Activated CD8-positive, alpha-beta memory T cell treated with anti-CD3 and anti-CD28 coated beads, Interleukin-2, amount 50 U/mL, for 48 hours (primary cell): ENCODE measurements at regions not wholly inside any gene's neighbourhood (a gene's known extent, or its start where the extent isn't known, plus 50 kb on each side); places are given as distances from the start of the nearest gene placed in this dataset.

Source experiments
- DNase-seq: peaks from one replicate; pipeline ENCODE4 v3.0.0-alpha.2; 2020

DNA sequence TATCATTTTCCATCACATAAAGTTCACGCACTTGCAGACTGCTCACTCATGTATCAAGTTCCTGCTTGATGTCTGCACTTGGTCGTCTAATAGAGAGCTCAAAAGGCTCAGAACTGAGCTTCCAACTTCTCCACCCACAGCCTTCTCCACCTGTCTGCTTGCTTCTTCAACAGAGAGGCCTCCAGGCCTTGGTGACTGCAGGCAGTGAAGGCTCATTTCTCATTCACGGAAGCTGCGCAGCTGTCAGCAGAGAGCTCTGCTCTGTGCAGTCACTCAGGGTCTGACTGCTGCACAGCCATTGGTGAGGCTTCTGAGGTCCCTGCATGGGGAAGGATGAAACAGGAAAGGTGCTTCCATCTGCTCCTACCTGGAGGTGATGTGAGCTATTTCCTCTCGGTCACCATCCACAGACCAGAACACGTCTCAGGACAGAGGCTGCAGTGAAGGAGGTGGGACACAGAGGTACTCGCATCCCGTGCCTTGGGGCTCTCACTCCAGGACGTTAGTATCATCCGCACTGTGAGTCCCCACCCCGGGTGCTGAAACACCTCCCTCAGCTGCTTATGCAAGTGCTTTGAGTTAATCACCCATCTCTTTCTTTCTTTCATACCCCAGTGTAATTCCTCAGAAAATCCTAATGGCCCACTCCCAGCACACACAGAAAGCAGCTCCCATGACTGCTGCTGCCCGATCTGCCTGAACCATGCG, 126.2 kb downstream of the TMEM18 start:
- DNase-seq, result no peak

DNA sequence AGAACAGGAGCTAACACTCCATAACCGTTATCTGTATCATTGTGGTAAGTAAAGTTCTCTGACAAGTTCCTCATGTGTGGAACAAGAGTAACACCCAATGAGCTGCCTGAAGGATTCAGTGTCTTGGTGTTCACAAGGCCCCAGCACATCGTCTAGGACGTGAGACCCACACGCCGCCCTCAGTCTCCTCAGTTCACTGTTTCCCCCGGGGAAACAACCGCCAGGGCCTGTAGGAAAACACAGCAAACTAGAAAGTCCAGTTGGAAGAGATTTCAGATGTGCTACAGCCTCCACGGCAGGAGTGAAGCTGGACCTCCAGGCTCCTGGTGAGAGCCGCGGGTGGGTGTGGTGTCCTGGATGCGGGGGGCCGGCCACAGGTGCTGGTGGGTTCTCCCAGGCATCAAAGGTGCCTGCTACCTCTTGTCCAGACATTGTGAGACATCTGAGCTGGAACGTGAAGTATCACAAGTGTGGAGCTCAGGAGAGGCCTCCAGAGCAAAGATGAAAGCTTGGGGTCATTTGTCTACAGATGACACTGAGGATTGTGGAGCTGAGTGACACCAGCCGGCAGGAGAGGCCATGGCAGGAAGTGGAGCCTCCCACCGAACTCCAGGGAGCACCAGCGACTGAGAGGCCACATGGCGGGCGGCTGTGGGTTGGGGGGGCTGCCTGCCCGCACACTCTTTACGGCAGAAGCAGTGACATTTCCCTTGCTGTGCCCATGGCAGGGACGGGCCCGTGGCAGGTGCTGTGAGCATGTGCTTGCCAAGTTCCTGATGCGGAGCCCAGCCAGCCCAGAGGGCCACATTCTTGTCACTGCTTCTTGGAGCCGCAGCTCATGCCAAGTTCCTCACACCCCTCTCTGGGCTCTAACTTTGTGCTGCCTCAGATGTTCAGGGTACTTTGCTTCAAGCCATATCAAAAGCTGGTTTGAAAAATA, 131.2 kb downstream of the TMEM18 start:
- no peak for DNase-seq

DNA sequence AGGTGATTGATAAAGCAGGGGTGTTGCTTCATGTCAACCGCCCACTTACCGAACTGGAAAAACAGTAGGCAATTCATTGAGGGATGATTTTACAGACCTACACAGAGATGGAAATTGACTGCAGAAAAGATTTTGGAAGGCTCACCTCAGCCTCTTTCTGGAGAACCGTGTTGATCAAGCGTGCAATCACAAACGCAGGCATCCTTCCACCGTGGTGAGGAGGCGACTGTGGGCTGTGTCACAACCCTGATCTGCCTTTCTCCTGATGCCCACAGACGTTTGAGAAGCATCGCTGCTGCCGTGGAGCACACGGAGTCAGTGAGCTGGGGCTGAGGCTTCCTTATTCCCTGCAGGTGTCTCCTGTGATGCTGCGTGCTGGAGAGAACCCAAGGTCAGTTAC, 132.0 kb downstream of the TMEM18 start:
- no peak for DNase-seq

DNA sequence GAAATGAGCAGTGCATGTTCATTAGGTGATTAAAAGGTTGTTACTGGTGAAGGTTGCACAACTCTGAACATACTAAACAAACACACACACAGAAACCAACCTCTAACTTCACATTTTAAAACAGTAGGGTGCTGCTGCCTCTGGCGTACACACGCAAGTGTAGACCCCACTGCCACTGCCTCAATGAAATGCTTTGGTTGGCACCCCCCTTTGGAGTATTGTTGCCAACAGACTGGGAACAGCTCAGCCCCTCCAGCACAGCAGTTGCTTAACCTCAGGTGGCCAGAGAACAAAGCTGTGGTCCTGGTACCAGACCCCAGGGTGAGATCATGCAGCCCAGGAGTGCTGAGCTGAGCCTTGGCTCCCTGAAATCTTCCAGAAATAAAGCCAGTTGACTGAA, 138.6 kb downstream of the TMEM18 start:
- DNase-seq, result no peak

DNA sequence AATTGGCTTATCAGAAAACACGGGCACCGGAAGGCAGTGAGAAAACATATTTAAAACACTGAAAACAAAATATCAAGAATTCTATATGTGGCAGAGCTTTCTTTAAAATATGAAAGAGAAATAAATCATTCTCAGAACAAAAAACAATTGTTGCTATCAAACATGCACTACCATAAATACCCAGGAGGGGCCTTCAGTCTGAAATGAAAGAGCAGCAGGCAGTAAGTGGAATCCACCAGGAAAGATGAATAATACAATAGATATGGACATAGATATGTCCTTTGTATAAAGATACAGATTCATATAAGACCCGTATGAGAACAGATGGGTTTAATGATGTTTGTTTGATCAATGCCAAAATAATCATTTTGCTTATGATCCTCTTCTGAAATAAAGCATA, 142.0 kb downstream of the TMEM18 start:
- no peak for DNase-seq

DNA sequence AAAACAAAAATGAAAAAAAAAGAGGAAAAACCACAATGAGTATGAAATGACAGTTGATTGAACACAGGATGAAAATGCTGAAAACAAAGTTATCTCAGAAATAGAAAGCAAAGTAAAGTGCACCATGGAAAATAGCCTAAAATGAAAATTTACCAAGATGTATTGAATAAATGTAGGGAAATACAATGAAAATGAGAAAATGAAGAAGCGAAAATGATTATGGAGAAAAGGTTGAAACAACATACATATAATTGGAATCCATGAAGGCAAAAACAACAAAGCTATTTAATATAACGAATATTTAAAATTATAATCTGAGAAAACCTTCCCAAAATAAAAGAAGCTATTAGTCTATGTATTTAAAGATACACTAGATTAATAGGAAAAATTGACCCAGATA, 147.4 kb downstream of the TMEM18 start:
- DNase-seq, result no peak

DNA sequence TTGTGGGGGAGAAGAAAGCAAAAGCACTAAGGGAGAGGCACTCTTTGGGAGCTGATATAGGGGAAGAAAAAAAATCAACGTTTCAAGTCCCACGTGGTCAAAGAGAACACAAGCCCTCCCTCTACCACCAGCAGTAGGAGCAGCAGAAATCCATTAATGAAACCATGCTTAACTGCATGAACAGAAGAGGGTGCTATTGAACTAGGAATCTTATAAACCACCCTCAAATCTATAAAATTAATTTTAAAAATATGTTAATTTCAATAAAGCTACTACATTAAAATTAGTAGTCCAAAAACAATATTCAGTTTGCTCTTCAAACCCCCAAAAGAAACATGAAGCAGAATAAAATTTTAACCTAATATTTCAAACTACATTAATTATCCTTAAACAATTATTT, 147.8 kb downstream of the TMEM18 start:
- no peak for DNase-seq

DNA sequence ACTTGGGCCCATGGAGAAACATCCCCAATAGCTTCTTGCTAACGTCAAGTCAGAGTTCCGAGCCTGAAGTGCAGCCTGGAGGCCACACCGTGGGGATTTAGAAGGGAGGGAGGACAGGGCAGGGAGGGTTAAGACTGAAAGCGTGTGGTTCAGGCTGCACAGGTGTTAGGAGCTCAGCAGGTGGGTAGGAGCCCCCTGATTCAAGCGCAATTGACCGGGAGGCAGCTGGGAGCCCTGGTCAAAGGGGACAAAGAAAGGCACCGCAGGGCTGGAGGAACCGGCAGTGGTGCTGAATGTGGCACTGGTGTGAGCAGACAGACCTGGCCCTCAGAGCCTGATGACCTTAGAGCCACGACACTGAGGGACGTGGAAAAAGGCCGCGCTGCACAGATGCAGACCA, 149.6 kb downstream of the TMEM18 start:
- no peak for DNase-seq

DNA sequence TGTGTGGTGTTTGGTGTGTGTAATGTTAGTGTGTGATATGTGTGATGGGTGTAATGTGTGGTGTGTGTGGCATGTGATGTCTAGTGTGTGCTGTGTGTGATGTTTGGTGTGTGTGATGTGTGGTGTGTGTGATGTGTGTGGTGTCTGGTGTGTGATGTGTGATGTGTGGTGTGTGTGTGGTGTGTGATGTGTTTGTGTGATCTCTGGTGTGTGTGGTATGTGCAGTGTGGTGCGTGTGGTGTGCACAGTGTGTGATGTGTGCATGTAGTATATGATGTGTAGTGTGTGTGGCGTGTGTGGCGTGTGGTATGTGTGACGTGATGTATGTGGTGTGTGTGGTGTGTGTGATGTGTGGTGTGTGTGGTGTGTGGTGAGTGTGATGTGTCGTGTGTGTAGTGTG, 150.3 kb downstream of the TMEM18 start:
- no peak for DNase-seq

DNA sequence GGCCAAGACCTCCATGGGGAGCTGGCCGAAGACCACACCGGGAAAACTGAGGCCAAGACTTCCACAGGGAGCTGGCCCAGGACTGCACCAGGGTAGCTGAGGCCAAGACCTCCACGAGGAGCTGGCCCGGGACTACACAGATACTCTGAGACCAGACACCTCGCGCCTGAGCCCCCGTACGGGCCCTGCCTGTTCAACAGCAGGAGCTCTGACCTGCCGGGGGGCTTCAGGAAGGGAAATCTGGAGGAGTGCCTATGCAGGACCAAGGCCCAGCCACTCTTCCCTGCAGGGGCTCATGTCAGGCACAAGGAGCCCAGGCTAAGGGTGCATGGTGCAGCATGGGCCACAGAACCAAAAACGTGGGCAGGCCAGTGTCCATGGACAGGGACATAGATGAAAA, 151.6 kb downstream of the TMEM18 start:
- no peak for DNase-seq

DNA sequence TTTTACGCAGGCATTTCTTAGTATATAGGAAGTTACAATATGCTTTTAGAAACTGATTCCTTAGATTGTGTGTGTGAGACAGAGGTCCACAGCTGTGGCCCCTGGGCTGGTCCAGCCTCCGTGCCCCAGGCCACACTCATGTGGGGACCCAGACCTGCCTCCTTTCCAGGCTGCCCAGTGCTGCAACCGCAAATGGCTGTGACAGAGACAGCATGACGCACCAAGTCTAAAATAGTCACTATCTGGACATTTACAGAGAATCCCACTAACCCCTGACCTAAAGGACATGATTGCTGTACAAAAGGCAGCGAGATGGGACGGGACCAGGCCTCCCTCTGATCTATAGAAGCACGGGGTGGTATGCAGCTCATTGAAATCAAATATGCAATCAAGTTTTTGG, 152.2 kb downstream of the TMEM18 start:
- no peak for DNase-seq

DNA sequence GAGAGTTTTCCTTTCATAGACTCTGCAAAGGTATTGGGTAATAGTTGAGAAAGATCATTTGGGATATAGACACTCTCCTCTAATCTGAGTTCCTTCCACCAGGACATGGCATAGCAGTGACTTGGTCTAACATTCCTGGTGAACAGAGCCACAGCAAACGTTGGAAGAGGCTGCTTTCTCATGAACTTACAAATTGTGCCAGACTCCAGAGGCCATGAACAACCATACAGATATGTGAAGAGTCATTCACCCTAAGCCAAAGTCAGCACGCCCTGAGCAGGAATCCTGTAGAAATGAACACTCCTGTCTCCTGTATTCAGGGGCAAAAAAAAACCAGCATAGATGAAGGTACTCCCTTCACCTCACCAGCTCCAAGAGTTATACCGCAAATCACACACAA, 152.8 kb downstream of the TMEM18 start:
- DNase-seq, result no peak

DNA sequence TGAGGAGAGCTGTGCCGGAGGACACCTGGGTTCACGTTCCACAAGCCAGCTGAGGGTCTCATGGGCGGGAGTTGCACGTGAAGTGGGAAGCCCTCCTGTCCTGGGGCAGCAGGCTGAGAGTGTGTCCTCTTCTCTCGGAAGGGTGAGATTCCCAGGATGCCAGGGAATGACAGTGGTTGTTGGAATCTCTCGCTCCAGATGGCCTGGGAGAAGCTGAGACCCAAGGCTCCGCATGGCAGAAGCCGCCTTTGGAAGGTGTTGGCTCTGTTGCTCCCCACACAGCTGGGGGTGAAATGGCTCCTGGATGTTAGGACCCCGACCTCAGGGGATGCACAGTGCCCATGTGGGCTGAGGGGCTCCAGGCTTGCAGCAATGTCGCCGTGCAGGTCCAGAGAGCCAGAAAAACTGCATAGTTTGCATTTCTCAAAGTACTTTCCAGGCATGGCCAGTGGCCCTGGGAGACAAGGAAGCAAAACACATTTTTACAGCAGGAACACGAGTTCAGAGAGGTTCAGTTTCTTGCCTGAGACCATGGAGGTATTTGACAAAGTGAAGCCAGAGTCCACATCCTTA, 153.4 kb downstream of the TMEM18 start:
- no peak for DNase-seq

DNA sequence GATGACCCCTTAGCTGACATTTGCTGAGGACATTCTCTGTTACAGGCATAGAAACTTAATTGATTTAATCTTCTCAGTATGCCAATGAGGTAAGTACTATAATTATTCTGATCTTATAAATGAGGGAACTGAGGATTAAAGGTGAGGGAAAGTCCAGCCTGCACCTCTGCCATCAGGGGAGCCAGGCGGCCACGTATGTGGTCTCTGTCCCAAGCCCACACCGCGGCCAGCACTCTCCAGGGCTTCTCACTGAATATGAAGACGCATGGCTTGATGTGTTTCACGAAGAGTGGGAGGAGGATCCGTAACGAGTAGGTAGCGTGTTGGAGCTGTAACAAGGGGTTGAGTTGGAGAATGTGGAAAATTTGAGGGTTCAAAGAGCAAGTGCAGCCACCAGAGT, 154.4 kb downstream of the TMEM18 start:
- DNase-seq, result no peak

DNA sequence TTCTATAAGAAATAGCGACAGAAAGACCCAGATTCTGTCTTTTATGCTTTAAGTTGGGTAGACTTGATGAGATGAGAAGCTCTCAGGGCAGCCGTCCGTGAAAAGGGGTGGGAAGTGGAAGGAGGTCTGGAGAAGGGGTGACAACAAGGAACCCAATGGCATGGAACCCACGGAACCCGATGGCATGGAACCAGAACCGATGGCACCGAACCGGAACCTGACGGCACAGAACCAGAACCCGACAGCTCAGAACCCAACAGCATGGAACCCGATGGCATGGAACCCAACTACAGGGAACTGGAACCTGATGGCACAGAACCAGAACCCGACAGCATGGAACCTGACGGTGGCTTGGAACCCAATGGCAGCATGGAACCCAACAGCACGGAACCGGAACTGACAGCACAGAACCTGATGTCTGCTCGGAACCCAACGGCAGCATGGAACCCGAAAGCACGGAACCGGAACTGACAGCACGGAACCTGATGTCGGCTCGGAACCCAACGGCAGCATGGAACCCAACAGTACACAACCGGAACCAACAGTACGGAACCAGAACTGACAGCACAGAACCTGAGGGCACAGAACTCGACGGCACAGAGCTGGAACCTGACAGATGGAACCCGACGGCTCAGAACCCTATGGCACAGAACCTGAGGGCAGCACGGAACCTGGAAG, 155.2 kb downstream of the TMEM18 start:
- no peak for DNase-seq

DNA sequence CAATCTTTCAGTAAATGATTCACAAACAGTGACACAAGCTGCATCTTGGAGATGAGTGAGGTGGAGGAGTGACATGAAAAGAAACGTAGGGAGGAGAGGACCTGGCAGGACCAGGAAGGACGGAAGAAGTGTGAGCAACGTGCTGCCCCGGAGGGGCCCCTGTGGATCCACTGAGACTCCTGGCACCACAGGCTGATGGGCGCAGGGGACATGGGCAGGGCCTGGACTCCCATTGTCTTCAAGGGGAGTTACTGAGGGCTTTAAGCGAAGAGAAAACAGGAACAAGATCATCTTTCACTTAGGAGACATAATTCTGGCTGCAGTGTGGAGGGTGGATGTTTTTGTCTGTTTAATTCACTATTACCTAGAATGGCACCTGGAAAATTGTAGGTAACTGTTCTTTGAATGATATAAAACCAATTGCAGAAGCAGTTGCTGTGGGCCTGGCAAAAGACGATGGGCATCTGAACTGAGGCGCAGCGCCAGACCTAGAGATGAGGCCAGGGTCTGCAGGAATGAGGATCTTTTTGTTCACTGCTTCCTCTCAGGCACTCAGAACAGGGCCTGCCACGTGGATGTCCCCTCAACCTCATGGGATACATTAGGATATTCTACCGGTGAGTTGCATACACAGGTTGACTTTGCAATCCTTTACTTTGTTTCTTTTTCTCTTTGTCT, 156.4 kb downstream of the TMEM18 start:
- no peak for DNase-seq

DNA sequence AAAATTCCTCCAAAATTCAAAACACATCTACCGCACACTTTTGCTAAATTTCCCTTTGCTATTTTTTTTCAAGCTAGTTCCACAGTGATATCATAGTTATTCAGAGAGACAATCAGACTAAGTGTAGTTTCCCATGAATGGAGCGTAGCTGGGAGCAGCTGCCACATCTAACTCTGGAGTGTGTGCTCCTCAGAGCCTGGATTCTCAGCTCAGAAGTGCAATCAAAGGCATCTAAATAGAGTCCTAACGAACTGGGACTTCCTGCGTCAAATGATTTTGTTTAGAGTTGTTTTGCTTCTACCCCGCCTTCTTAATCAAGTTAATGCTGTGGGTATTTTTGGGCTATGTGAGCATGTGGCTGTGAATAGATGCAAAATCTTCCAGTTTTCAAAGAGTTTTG, 160.3 kb downstream of the TMEM18 start:
- DNase-seq, result no peak

DNA sequence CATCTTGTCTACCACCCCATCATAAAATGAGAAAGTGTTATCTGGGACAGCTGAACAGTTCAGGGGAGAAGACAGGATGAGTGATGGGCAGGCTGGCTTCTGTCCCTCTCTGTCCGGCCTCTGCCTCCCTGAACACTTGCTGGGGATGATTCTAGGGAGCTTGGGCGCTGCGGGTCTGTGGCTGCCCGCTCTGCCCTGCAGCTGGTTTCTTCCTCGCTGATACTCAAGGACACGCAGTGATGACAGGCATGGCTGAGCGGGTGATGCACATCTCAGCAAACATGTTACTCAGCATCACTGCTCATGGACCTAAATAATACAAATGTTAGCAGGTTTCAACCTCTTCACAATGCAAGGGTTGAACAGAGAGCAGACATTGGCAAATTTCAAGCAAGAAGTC, 161.1 kb downstream of the TMEM18 start:
- no peak for DNase-seq

DNA sequence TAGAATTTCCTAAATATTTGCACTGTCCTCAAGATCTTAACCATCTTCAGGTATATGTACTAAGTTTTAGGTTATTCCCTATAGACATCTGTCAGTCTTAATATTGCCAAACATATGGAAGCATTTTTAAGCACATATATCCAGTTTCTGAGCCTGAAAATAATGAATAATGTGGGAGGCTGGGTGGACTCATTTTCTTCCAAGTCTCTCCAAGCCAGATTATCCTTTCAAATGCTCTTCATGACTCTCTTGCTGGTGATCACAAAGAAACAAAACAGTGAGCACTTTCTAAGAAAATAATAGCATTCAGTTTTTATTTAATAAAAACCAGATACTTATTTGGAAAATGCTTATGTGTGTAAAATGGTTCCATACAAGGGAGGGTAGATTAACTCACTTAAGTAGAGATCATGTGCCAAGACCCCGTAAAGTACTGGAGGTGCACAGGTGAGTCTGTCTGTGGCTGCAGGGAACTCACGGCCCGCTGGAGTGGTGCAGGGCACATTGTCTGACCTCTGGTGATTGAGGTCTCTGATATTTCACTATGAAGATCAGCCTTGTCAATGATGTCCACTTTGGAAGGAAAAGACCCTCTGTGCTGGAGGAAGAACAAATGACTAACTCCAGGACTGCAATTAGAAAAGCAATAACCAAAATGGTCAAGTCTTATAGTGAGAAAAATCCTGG, 161.6 kb downstream of the TMEM18 start:
- DNase-seq, result no peak

DNA sequence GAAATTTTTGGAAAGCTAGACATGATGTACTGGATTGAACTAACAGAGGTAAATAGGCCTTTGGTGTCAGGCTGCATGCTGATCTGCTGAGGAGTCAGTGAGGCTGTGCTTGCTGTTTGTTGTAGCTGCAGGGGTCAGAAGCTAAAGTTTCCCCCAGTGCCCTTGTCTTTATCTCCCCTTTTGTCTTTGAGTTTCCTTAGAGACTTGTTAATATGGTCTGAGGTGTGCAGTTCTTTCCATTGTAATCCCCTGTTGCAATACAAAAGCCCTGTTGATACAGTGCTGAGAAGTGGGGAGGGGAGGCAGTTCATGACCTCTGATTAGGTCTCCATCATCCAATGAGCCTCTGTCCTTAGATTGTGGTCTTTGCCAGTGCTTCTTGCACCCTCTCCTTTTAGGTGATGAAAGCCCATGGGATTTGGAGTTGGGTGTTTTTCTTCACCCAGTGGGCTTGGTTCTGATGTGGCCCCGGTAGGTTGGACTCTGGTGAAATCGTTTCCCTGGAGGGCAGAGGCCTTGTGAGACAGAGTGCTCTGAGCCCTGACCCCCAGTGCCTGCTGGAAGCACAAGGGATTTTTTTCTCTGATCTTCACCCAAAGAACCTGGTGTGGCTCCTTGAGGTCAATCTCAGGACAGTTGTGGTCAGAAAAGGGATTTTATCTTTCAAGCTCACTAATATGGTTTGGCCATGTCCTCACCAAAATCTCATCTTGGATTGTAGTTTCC, 163.1 kb downstream of the TMEM18 start:
- DNase-seq, result no peak

DNA sequence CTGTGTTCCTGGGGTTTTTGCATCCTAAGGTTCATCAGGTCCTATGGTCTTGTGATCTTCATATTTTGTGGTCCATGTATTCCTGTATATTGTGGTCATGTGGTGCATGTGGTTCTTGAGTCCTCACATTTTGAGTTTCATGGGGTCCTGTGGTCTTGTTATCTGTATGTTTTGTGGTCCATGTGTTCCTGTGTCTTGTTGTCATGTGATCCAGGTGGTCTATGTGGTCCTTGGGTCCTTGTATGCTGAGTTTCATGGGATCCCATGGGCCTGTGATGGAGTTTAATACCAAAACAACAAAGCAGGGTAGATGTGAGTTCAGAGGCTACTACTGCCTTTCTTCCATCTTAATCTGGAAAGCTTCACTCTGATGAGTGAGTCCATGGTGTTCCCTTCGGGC, 166.4 kb downstream of the TMEM18 start:
- no peak for DNase-seq

DNA sequence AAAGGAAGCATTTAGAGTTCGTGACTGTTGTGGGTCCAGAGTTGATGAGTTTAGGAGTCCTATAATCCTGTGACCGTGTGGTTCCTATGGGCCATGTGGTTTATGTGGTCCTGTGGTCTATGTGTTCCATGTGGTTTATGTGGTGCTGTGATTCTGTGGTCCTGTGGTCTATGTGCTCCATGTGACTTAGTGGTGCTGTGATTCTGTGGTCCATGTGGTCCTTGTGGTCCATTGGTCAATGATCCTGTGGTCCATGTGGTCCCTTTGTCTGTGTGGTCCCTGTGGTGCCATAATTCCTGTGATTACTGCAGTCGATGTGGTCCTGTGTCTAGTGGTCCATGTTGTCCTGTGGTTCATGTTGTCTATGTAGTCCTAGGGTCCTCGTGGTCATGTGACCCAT, 167.3 kb downstream of the TMEM18 start:
- DNase-seq, result no peak
